B cell (primary cell): ENCODE measurements at regions not wholly inside any gene's neighbourhood (a gene's known extent, or its start where the extent isn't known, plus 50 kb on each side); places are given as distances from the start of the nearest gene placed in this dataset.

Experiments
- ATAC-seq: fragments of 200-7000 bp; cut with Tn5 transposase; one replicate; pipeline ENCODE4 v1.10.0; 2021; ENCODE audit warnings: low read depth, mild to moderate bottlenecking, moderate number of reproducible peaks, moderate library complexity
- CTCF ChIA-PET: fragments of 350-600 bp; sonication (Branson Sonifier 250); formaldehyde crosslinking; loops from one replicate; lab custom pipeline; 2021; ENCODE audit warnings: antibody characterized with exemption, inconsistent platforms; lab: Charles Lee
- POLR2A ChIA-PET: fragments of 350-600 bp; sonication (Branson Sonifier 250); formaldehyde crosslinking; loops from one replicate; lab custom pipeline; 2021; ENCODE audit warnings: antibody characterized with exemption; lab: Charles Lee
- DNase-seq: peaks from one replicate; pipeline ENCODE4 v3.0.0; 2013
- H2AFZ ChIP-seq: 2 replicates; pipeline ENCODE4 v1.6.1; 2012; ENCODE audit warnings: mild to moderate bottlenecking, low read depth, low read length; ENCODE audit not compliant: insufficient read depth, poor library complexity, severe bottlenecking
- H3K27ac ChIP-seq, 2 donors: 1 replicate in 1 of 2; 2 replicates in 1 of 2; pipeline ENCODE4 v1.5.1; 2012 to 2013; ENCODE audit warnings: low read length in 2 of 2, mild to moderate bottlenecking in 2 of 2, moderate library complexity in 1 of 2
- H3K27me3 ChIP-seq, 4 experiments: fragments of 200-600 bp in 1 of 4; sonication (generic) in 1 of 4; replicated peaks in 1 of 4; 1 replicate in 2 of 4; 2 replicates in 2 of 4; pipeline versions ENCODE4 v1.6.1 to v1.7.0; 2013 to 2016; ENCODE audit warnings: low read length in 3 of 4, mild to moderate bottlenecking in 2 of 4, mixed read lengths in 1 of 4, moderate library complexity in 1 of 4; ENCODE audit not compliant: insufficient read depth in 4 of 4, control insufficient read depth in 3 of 4; ENCODE audit errors: control extremely low read depth in 1 of 4
- H3K36me3 ChIP-seq, 2 experiments: replicated peaks in 1 of 2; 1 replicate in 1 of 2; 2 replicates in 1 of 2; pipeline versions ENCODE4 v1.6.1 to v1.7.1; 2013; ENCODE audit warnings: low read length in 1 of 2; ENCODE audit not compliant: insufficient read depth in 2 of 2, control insufficient read depth in 1 of 2; ENCODE audit errors: control extremely low read depth in 1 of 2, extremely low read depth in 1 of 2
- H3K4me1 ChIP-seq, 2 donors: fragments of 200-600 bp in 1 of 2; sonication (generic) in 1 of 2; 1 replicate in 1 of 2; 2 replicates in 1 of 2; pipeline versions ENCODE4 v1.5.1 to v1.6.1; 2013 to 2017; ENCODE audit warnings: low read length in 2 of 2; ENCODE audit not compliant: control insufficient read depth in 2 of 2, insufficient read depth in 2 of 2
- H3K4me2 ChIP-seq: replicated peaks from 2 replicates; pipeline ENCODE3; 2012; ENCODE audit warnings: mild to moderate bottlenecking, low read depth, low read length; ENCODE audit not compliant: poor library complexity, severe bottlenecking
- H3K4me3 ChIP-seq, 5 experiments: fragments of 200-600 bp in 1 of 5; sonication (generic) in 1 of 5; 1 replicate in 3 of 5; 2 replicates in 2 of 5; pipeline versions ENCODE4 v1.5.1 to v1.7.0; 2011 to 2016; ENCODE audit warnings: low read length in 4 of 5, mild to moderate bottlenecking in 4 of 5, low read depth in 2 of 5, control low read depth in 1 of 5, moderate library complexity in 1 of 5; ENCODE audit not compliant: insufficient read depth in 1 of 5; ENCODE audit errors: control extremely low read depth in 1 of 5, extremely low read depth in 1 of 5
- H3K79me2 ChIP-seq: fragments of 200-600 bp; sonication (generic); one replicate; pipeline ENCODE4 v1.6.0; 2016; ENCODE audit warnings: low read length; ENCODE audit not compliant: control insufficient read depth, insufficient read depth
- H3K9ac ChIP-seq: fragments of 200-600 bp; sonication (generic); 2 replicates; pipeline ENCODE4 v1.6.1; 2017; ENCODE audit warnings: mild to moderate bottlenecking, low read length, moderate library complexity
- H3K9me3 ChIP-seq, 3 donors: one replicate each; pipeline versions ENCODE4 v1.6.1 to v1.7.1; 2013; ENCODE audit warnings: low read length in 2 of 3; ENCODE audit not compliant: control insufficient read depth in 2 of 3, insufficient read depth in 1 of 3; ENCODE audit errors: control extremely low read depth in 1 of 3
- H4K20me1 ChIP-seq: 2 replicates; pipeline ENCODE4 v1.6.0; 2012; ENCODE audit warnings: mild to moderate bottlenecking, low read length; ENCODE audit not compliant: insufficient read depth, control insufficient read depth, poor library complexity, severe bottlenecking
- H3K27ac Mint-ChIP-seq: one replicate; pipeline ENCODE4 v1.8.0; 2021; ENCODE audit warnings: mixed read lengths
- H3K27me3 Mint-ChIP-seq: one replicate; pipeline ENCODE4 v1.8.0; 2021; ENCODE audit warnings: mixed read lengths
- H3K4me1 Mint-ChIP-seq: one replicate; pipeline ENCODE4 v1.8.0; 2021; ENCODE audit warnings: mixed read lengths
- H3K4me3 Mint-ChIP-seq: one replicate; pipeline ENCODE4 v1.8.0; 2021; ENCODE audit warnings: mixed read lengths
- H3K9me3 Mint-ChIP-seq: one replicate; pipeline ENCODE4 v1.8.0; 2022; ENCODE audit warnings: mixed read lengths; ENCODE audit not compliant: insufficient read depth
- CTCF ChIP-seq: fragments of 200-600 bp; IDR thresholded peaks from one replicate; pipeline ENCODE4 v1.8.0; 2022; ENCODE audit warnings: antibody characterized with exemption, mild to moderate bottlenecking
- EZH2 ChIP-seq: IDR thresholded peaks from 2 replicates; pipeline ENCODE4 v1.6.1; 2012; ENCODE audit warnings: borderline replicate concordance, low read depth, mild to moderate bottlenecking, moderate library complexity, low read length; ENCODE audit not compliant: insufficient read depth, poor library complexity, severe bottlenecking
- WGBS: methylation state at CpG from one replicate; pipeline ENCODE4 v1.1.5; 2013; ENCODE audit warnings: missing lambda C conversion rate; ENCODE audit not compliant: insufficient coverage; 5-methylcytosine and 5-hydroxymethylcytosine counted together
- intact Hi-C: fragments of 100-400 bp; cut with micrococcal nuclease; formaldehyde crosslinking; loops from one replicate; pipeline ENCODE4 v1.10.0; 2022

GRCh38 chr5:154663424-154663823 is 91.8 kb upstream of the LARP1 start:
- Mint-ChIP-seq H3K4me3 (no peak overlapping the region), H3K27me3 (no peaks in the 10 kb centered on the region), H3K27ac (no peak overlapping the region), H3K4me1 (peaks cover 2% of the 10 kb centered on the region), H3K9me3 (peaks cover 5% of the 10 kb centered on the region)
- no peak for DNase-seq
- Histone ChIP-seq H3K36me3 (no peaks in the 10 kb centered on the region), H3K4me3 (no peak overlapping the region), H4K20me1 (no peaks in the 10 kb centered on the region), H3K27ac (no peak overlapping the region), H2AFZ (no peak overlapping the region), H3K9me3 (peaks cover 0 to 33% (median 16%) of the 10 kb centered on the region in 3 donors), H3K4me1 (no peaks in the 10 kb centered on the region), H3K9ac (no peak overlapping the region), H3K27me3 (no peaks in the 10 kb centered on the region), H3K4me2 (no peak overlapping the region), H3K79me2 (no peaks in the 10 kb centered on the region)
- ChIA-PET POLR2A (no interaction called here), CTCF (no interaction called here)
- 100% methylated on average over 1 of the region's 3 CpGs for WGBS
- TF ChIP-seq CTCF (no peak), EZH2 (no peak)
- intact Hi-C loops, result no loop called here
- no peak for ATAC-seq

- no peak for ATAC-seq
- WGBS, result 23% methylated on average over 2 of the region's 13 CpGs
- ChIA-PET POLR2A (no interaction called here), CTCF (interaction anchor here (1.3 kb wide), 1 partner anchor 156 kb away, joined by 5 read pairs; no protein-coding TSS in a partner anchor)
- Histone ChIP-seq H3K79me2 (no peaks in the 10 kb centered on the region), H3K36me3 (no peaks in the 10 kb centered on the region), H2AFZ (peak overlapping the region; percentile 61), H3K9me3 (no peaks in the 10 kb centered on the region), H3K4me2 (peak overlapping the region; percentile 52), H4K20me1 (no peaks in the 10 kb centered on the region), H3K9ac (peak overlapping the region; percentile 29), H3K4me3 (peak overlapping the region in 1 of 5 experiments; percentile 17), H3K27me3 (no peaks in the 10 kb centered on the region), H3K4me1 (peaks cover 9 to 16% of the 10 kb centered on the region in 2 donors), H3K27ac (no peak overlapping the region)
- DNase-seq, result no peak
- H3K9me3 Mint-ChIP-seq, result no peaks in the 10 kb centered on the region
- H3K27ac Mint-ChIP-seq, result no peak overlapping the region
- H3K27me3 Mint-ChIP-seq, result no peaks in the 10 kb centered on the region
- peaks cover 14% of the 10 kb centered on the region for H3K4me1 Mint-ChIP-seq
- intact Hi-C loops, result no loop called here
- TF ChIP-seq CTCF (no peak), EZH2 (no peak)
- H3K4me3 Mint-ChIP-seq, result peak overlapping the region; percentile 46
These were observed 100.4 kb upstream of the LARP1 start for GRCh38 chr5:154654486-154655371.
